ENCODE measurements at regions not wholly inside any gene's neighbourhood (a gene's known extent, or its start where the extent isn't known, plus 50 kb on each side); places are given as distances from the start of the nearest gene placed in this dataset.

DNA sequence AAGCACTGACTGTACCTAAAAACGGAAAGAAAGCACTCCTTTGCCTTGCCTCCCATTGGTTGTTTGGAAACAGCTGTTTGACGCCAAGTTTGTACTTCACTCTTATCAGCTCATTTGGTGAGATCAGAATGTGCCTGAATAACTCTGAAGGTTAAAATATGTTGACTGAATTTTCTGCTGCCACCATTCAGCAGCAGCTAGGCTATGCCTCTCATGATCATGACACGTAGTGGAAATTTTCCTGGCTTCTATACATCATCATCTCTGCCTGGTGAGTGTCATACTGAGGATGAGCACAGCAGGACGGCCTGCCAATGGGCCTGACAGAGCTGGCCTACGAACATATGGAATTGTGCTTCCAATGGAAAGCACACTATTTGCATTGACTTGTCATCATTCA, 704.9 kb upstream of the CITED2 start:
- no peak for ATAC-seq
- TF ChIP-seq, protein P1, sequence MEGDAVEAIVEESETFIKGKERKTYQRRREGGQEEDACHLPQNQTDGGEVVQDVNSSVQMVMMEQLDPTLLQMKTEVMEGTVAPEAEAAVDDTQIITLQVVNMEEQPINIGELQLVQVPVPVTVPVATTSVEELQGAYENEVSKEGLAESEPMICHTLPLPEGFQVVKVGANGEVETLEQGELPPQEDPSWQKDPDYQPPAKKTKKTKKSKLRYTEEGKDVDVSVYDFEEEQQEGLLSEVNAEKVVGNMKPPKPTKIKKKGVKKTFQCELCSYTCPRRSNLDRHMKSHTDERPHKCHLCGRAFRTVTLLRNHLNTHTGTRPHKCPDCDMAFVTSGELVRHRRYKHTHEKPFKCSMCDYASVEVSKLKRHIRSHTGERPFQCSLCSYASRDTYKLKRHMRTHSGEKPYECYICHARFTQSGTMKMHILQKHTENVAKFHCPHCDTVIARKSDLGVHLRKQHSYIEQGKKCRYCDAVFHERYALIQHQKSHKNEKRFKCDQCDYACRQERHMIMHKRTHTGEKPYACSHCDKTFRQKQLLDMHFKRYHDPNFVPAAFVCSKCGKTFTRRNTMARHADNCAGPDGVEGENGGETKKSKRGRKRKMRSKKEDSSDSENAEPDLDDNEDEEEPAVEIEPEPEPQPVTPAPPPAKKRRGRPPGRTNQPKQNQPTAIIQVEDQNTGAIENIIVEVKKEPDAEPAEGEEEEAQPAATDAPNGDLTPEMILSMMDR (IDR thresholded peaks at IDR 0.05 in 4 of 5, conservative IDR thresholded peaks at IDR 0.05 in 1 of 5), result no peak
- no peak for TF ChIP-seq POLR2A (IDR thresholded peaks at IDR 0.05)
- no peak for DNase-seq

GRCh38 chr6:140078561-140079125, 704.2 kb upstream of the CITED2 start:
- Histone ChIP-seq H3K4me3 (no peak overlapping the region), H3K27ac (peak overlapping the region in 1 of 4 donors; percentile 48), H3K36me3 (no peaks in the 10 kb centered on the region), H3K9me3 (no peaks in the 10 kb centered on the region), H3K27me3 (no peaks in the 10 kb centered on the region), H3K4me1 (peaks cover 8 to 13% of the 10 kb centered on the region in 2 donors)
- no peak for ATAC-seq
- DNase-seq, result no peak
- intact Hi-C loops (cut with DNase I; ENCODE audit: low total_unique reads) (no loop called here), in situ Hi-C loops (cut with MboI; ENCODE audit: low sequenced_read_pairs in 4 of 4) (no loop called here)
- no peak for TF ChIP-seq POLR2A (IDR thresholded peaks at IDR 0.05)
- TF ChIP-seq, protein P1 (IDR thresholded peaks at IDR 0.05 in 4 of 5, conservative IDR thresholded peaks at IDR 0.05 in 1 of 5), result no peak

More for the DNA sequence above, 704.9 kb upstream of the CITED2 start:
- H3K9me3 ChIP-seq, result no peaks in the 10 kb centered on the region
- no peak overlapping the region for H3K4me3 ChIP-seq
- in situ Hi-C loops (cut with MboI; ENCODE audit: low sequenced_read_pairs in 4 of 4) (no loop called here), intact Hi-C loops (cut with DNase I; ENCODE audit: low total_unique reads) (no loop called here)
- peaks cover 8 to 13% of the 10 kb centered on the region in 2 donors for H3K4me1 ChIP-seq
- H3K27me3 ChIP-seq, result no peaks in the 10 kb centered on the region
- no peaks in the 10 kb centered on the region for H3K36me3 ChIP-seq
- H3K27ac ChIP-seq, result peak overlapping the region in 1 of 4 donors; percentile 48

DNA sequence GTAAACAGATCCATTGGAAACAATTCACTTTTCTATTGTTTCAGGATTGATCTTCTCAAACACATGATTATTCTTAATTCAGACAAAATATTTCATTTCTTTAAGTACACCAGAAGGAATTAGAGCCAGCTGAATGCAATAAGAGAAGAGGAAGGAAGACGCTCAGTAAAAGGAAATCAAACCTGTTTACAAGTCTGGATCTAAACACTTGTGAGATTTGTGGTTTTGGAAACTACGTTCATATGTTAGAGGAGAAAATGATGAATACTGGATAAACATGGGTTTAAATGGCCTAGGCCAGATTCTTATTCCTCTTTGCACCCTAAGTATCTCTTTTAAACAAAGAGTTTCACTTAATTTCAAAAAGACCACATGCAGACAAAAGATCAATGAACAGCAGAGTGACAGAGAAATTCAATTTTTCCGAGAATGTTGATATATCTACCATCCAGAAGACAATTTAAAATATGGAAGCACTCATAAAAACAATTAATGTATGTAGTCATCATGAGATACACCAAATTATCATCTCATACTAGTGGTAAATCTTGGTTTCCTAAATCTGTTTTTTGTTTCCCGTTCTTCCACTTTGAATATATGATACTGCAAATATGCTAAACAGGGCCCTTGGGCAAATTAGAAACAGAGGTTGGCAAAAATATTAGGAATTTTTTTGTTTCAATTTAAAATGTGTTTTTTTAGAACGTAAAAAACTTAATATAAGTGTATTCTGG, 703.5 kb upstream of the CITED2 start:
- Histone ChIP-seq H3K27ac (peak overlapping the region in 1 of 4 donors; percentile 48), H3K9me3 (no peaks in the 10 kb centered on the region), H3K27me3 (no peaks in the 10 kb centered on the region), H3K4me1 (peaks cover 6 to 12% of the 10 kb centered on the region in 2 donors), H3K36me3 (no peaks in the 10 kb centered on the region), H3K4me3 (no peak overlapping the region)
- DNase-seq (no peak), ATAC-seq (no peak)
- intact Hi-C loops (cut with DNase I; ENCODE audit: low total_unique reads), result no loop called here
- in situ Hi-C loops (cut with MboI; ENCODE audit: low sequenced_read_pairs in 4 of 4), result no loop called here
- TF ChIP-seq, protein P1 (IDR thresholded peaks at IDR 0.05 in 4 of 5, conservative IDR thresholded peaks at IDR 0.05 in 1 of 5), result no peak
- TF ChIP-seq POLR2A (IDR thresholded peaks at IDR 0.05), result no peak

DNA sequence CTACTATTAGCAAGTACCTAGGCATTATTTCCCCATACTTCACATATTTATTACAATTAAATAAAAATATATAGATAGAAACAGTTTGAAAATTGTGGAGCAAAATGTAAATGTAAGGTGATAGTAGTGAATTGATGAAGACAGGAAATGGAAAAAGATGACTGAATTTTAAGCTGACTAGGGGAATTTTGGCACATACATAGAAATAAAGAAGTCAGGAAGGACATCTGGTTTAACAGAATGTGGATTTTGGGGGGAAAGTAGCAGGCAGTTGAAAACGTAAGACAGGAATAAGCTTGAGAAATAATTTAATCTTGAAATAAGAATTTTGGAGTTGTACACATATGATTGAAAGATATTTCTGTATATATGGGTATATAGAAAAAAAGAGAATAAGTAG, 701.7 kb upstream of the CITED2 start:
- ATAC-seq, result no peak
- no peaks in the 10 kb centered on the region for H3K36me3 ChIP-seq
- H3K4me3 ChIP-seq, result no peak overlapping the region
- H3K4me1 ChIP-seq, result peaks cover 15% of the 10 kb centered on the region in 2 donors
- DNase-seq, result no peak
- in situ Hi-C loops (cut with MboI; ENCODE audit: low sequenced_read_pairs in 4 of 4), result no loop called here
- H3K27me3 ChIP-seq, result no peaks in the 10 kb centered on the region
- intact Hi-C loops (cut with DNase I; ENCODE audit: low total_unique reads), result no loop called here
- TF ChIP-seq POLR2A (IDR thresholded peaks at IDR 0.05), result no peak
- TF ChIP-seq, protein P1 (IDR thresholded peaks at IDR 0.05 in 4 of 5, conservative IDR thresholded peaks at IDR 0.05 in 1 of 5), result no peak
- H3K9me3 ChIP-seq, result no peaks in the 10 kb centered on the region
- no peak overlapping the region for H3K27ac ChIP-seq
